Loucy (cell line): ENCODE measurements at regions not wholly inside any gene's neighbourhood (a gene's known extent, or its start where the extent isn't known, plus 50 kb on each side); places are given as distances from the start of the nearest gene placed in this dataset.

Experiments
- CTCF ChIP-seq: fragments of 200-600 bp; sonication (generic); conservative IDR thresholded peaks from 2 replicates; pipeline ENCODE4 v1.5.1; 2014; ENCODE audit warnings: mild to moderate bottlenecking, antibody characterized with exemption, low read length
- EZH2phosphoT487 ChIP-seq: fragments of 200-600 bp; IDR thresholded peaks from 2 replicates; pipeline ENCODE4 v1.6.1; 2018; ENCODE audit warnings: antibody characterized with exemption, mild to moderate bottlenecking, moderate library complexity, borderline replicate concordance

GRCh38 chr4:3367866-3368265 is 73.9 kb upstream of the HGFAC start:
- TF ChIP-seq CTCF (no peak), EZH2phosphoT487 (no peak)
